Fibroblast of lung (primary cell): ENCODE measurements at regions not wholly inside any gene's neighbourhood (a gene's known extent, or its start where the extent isn't known, plus 50 kb on each side); places are given as distances from the start of the nearest gene placed in this dataset.

Experiments used
- DNase-seq, 2 donors: peaks; one replicate each; pipeline versions ENCODE4 v3.0.0 to v3.0.0-alpha.2; 2010; ENCODE audit warnings: low read depth in 2 of 2
- H2AFZ ChIP-seq: 2 replicates; pipeline ENCODE4 v1.5.1; 2012; ENCODE audit warnings: low read length, control low read depth, inconsistent platforms
- H3K27ac ChIP-seq: 2 replicates; pipeline ENCODE4 v1.5.1; 2011; ENCODE audit warnings: low read length, control low read depth; ENCODE audit not compliant: insufficient read depth
- H3K27me3 ChIP-seq: 2 replicates; pipeline ENCODE4 v1.5.1; 2011; ENCODE audit warnings: mild to moderate bottlenecking, low read length; ENCODE audit not compliant: control insufficient read depth, insufficient read depth
- H3K36me3 ChIP-seq: 2 replicates; pipeline ENCODE4 v1.5.1; 2011; ENCODE audit warnings: low read length; ENCODE audit not compliant: control insufficient read depth, insufficient read depth
- H3K4me1 ChIP-seq: 2 replicates; pipeline ENCODE4 v1.5.1; 2011; ENCODE audit warnings: low read length; ENCODE audit not compliant: control insufficient read depth, insufficient read depth; ENCODE audit errors: extremely low read depth
- H3K4me2 ChIP-seq: 2 replicates; pipeline ENCODE4 v1.5.1; 2011; ENCODE audit warnings: low read length, control low read depth; ENCODE audit not compliant: insufficient read depth; ENCODE audit errors: extremely low read depth
- H3K4me3 ChIP-seq, 4 experiments: fragments of 200-600 bp in 1 of 4; sonication (generic) in 1 of 4; replicated peaks in 1 of 4; 2 replicates each; pipeline ENCODE4 v1.5.1; 2011 to 2016; ENCODE audit warnings: low read length in 4 of 4, low read depth in 3 of 4, mild to moderate bottlenecking in 3 of 4, control low read depth in 2 of 4, inconsistent platforms in 1 of 4, mixed read lengths in 1 of 4; ENCODE audit not compliant: insufficient read depth in 1 of 4; ENCODE audit errors: control extremely low read depth in 1 of 4
- H3K79me2 ChIP-seq: 2 replicates; pipeline ENCODE4 v1.5.1; 2012; ENCODE audit warnings: mild to moderate bottlenecking, low read length, inconsistent platforms; ENCODE audit not compliant: control insufficient read depth, insufficient read depth
- H3K9ac ChIP-seq: 2 replicates; pipeline ENCODE4 v1.5.1; 2011; ENCODE audit warnings: mild to moderate bottlenecking, low read length, control low read depth; ENCODE audit not compliant: insufficient read depth
- H3K9me3 ChIP-seq: 2 replicates; pipeline ENCODE4 v1.5.1; 2012; ENCODE audit warnings: low read depth, low read length; ENCODE audit not compliant: control insufficient read depth, insufficient read depth
- H4K20me1 ChIP-seq: 2 replicates; pipeline ENCODE4 v1.5.1; 2011; ENCODE audit warnings: low read length; ENCODE audit not compliant: control insufficient read depth, insufficient read depth; ENCODE audit errors: extremely low read depth
- CTCF ChIP-seq, 2 donors: IDR thresholded peaks in 1 of 2; conservative IDR thresholded peaks in 1 of 2; 1 replicate in 1 of 2; 2 replicates in 1 of 2; pipeline ENCODE4 v1.5.1; 2011 to 2012; ENCODE audit warnings: low read length in 2 of 2, control low read depth in 1 of 2, inconsistent platforms in 1 of 2, low read depth in 1 of 2, mild to moderate bottlenecking in 1 of 2
- EZH2 ChIP-seq: IDR thresholded peaks from 2 replicates; pipeline ENCODE4 v1.5.1; 2012; ENCODE audit warnings: low read length, control low read depth, mild to moderate bottlenecking; ENCODE audit errors: missing control alignments

- Histone ChIP-seq H3K79me2 (no peaks in the 10 kb centered on the region), H3K4me1 (no peaks in the 10 kb centered on the region), H3K9ac (no peak overlapping the region), H4K20me1 (no peaks in the 10 kb centered on the region), H3K4me3 (no peak overlapping the region), H3K9me3 (no peaks in the 10 kb centered on the region), H3K27ac (no peak overlapping the region), H3K27me3 (no peaks in the 10 kb centered on the region), H3K4me2 (no peak overlapping the region), H2AFZ (no peak overlapping the region), H3K36me3 (no peaks in the 10 kb centered on the region)
- TF ChIP-seq EZH2: no peak
- no peak for TF ChIP-seq CTCF (conservative IDR thresholded peaks at IDR 0.05 in 1 of 2, IDR thresholded peaks at IDR 0.05 in 1 of 2; ENCODE audit: low read depth in 1 of 2, low read length in 2 of 2)
- no peak for DNase-seq
These were observed 635.3 kb downstream of the TMTC2 start for GRCh38 chr12:83321971-83322370.

GRCh38 chr12:83320350-83320749 is 633.6 kb downstream of the TMTC2 start:
- DNase-seq: no peak
- Histone ChIP-seq H3K4me1 (no peaks in the 10 kb centered on the region), H3K4me3 (no peak overlapping the region), H3K36me3 (no peaks in the 10 kb centered on the region), H4K20me1 (no peaks in the 10 kb centered on the region), H3K9me3 (no peaks in the 10 kb centered on the region), H3K4me2 (no peak overlapping the region), H2AFZ (no peak overlapping the region), H3K27me3 (no peaks in the 10 kb centered on the region), H3K9ac (no peak overlapping the region), H3K79me2 (no peaks in the 10 kb centered on the region), H3K27ac (no peak overlapping the region)
- TF ChIP-seq EZH2 (no peak), CTCF (conservative IDR thresholded peaks at IDR 0.05 in 1 of 2, IDR thresholded peaks at IDR 0.05 in 1 of 2; ENCODE audit: low read depth in 1 of 2, low read length in 2 of 2) (no peak)

GRCh38 chr12:83318386-83319098 is 631.8 kb downstream of the TMTC2 start:
- no peak overlapping the region for H3K9ac ChIP-seq
- H3K79me2 ChIP-seq: no peaks in the 10 kb centered on the region
- no peak for TF ChIP-seq EZH2
- H3K36me3 ChIP-seq: no peaks in the 10 kb centered on the region
- no peaks in the 10 kb centered on the region for H3K9me3 ChIP-seq
- no peaks in the 10 kb centered on the region for H3K4me1 ChIP-seq
- no peak overlapping the region for H2AFZ ChIP-seq
- no peaks in the 10 kb centered on the region for H4K20me1 ChIP-seq
- peak; percentile 18 to 53 for DNase-seq
- H3K27me3 ChIP-seq: no peaks in the 10 kb centered on the region
- no peak overlapping the region for H3K4me2 ChIP-seq
- H3K4me3 ChIP-seq: no peak overlapping the region
- no peak overlapping the region for H3K27ac ChIP-seq
